Caco-2 (cell line): ENCODE measurements at regions not wholly inside any gene's neighbourhood (a gene's known extent, or its start where the extent isn't known, plus 50 kb on each side); places are given as distances from the start of the nearest gene placed in this dataset.

Experiments used
- BruUV-seq: library from RNA; stranded (reverse); fragments of 400-500 nt; replicated peaks from 2 replicates; lab custom pipeline; 2021; lab: Mats Ljungman, UMichigan
- CTCF ChIA-PET: fragments of 300-600 bp; sonication (Branson Sonifier 250); formaldehyde crosslinking; loops from one replicate; lab custom pipeline; 2022; ENCODE audit warnings: antibody characterized with exemption; lab: Charles Lee
- POLR2A ChIA-PET: fragments of 300-600 bp; sonication (Branson Sonifier 250); formaldehyde crosslinking; loops from one replicate; lab custom pipeline; 2022; ENCODE audit warnings: antibody characterized with exemption; lab: Charles Lee
- DNase-seq, 2 experiments: peaks; one replicate each; pipeline versions ENCODE4 v3.0.0 to v3.0.0-alpha.2; 2020 to 2022
- H3K27me3 ChIP-seq: replicated peaks from 2 replicates; pipeline ENCODE4 v1.6.0; 2011; ENCODE audit warnings: low read length; ENCODE audit not compliant: control insufficient read depth, insufficient read depth
- H3K36me3 ChIP-seq: 2 replicates; pipeline ENCODE4 v1.5.1; 2011; ENCODE audit warnings: low read length; ENCODE audit not compliant: control insufficient read depth, insufficient read depth
- H3K4me1 ChIP-seq: fragments of 250-450 bp; sonication (Bioruptor Pico); 2 replicates; pipeline ENCODE4 v1.5.1; 2020; ENCODE audit warnings: mild to moderate bottlenecking
- H3K4me3 ChIP-seq: 2 replicates; pipeline ENCODE4 v1.5.1; 2011; ENCODE audit warnings: low read depth, mild to moderate bottlenecking, control low read depth, low read length
- H3K9me3 ChIP-seq: fragments of 250-450 bp; sonication (Bioruptor Pico); 2 replicates; pipeline ENCODE4 v1.5.1; 2020; ENCODE audit warnings: mild to moderate bottlenecking, moderate library complexity
- H3K27ac Mint-ChIP-seq: one replicate; pipeline ENCODE4 v1.8.0; 2022; ENCODE audit warnings: mixed read lengths; ENCODE audit not compliant: unreplicated experiment
- H3K27me3 Mint-ChIP-seq: one replicate; pipeline ENCODE4 v1.8.0; 2022; ENCODE audit warnings: mixed read lengths; ENCODE audit not compliant: insufficient read depth, unreplicated experiment
- H3K36me3 Mint-ChIP-seq: one replicate; pipeline ENCODE4 v1.8.0; 2022; ENCODE audit warnings: mild to moderate bottlenecking, mixed read lengths; ENCODE audit not compliant: insufficient read depth, unreplicated experiment
- H3K4me1 Mint-ChIP-seq: one replicate; pipeline ENCODE4 v1.8.0; 2022; ENCODE audit warnings: low read depth, mixed read lengths; ENCODE audit not compliant: unreplicated experiment
- H3K4me3 Mint-ChIP-seq: one replicate; pipeline ENCODE4 v1.8.0; 2022; ENCODE audit warnings: mild to moderate bottlenecking, moderate library complexity, mixed read lengths; ENCODE audit not compliant: unreplicated experiment
- H3K9me3 Mint-ChIP-seq: one replicate; pipeline ENCODE4 v1.8.0; 2022; ENCODE audit warnings: mixed read lengths; ENCODE audit not compliant: unreplicated experiment
- intact Hi-C: fragments of 100-400 bp; cut with micrococcal nuclease; formaldehyde crosslinking; loops from one replicate; pipeline ENCODE4 v1.10.0; 2022; ENCODE audit not compliant: unreplicated experiment
- TF ChIP-seq, protein P1 (sequence below), 2 experiments: fragments of 200-600 bp in 1 of 2; IDR thresholded peaks; 1 replicate in 1 of 2; 2 replicates in 1 of 2; pipeline versions ENCODE4 v1.5.1 to v1.8.0; 2011 to 2022; ENCODE audit warnings: antibody characterized with exemption in 1 of 2, control low read depth in 1 of 2, inconsistent platforms in 1 of 2, low read depth in 1 of 2, low read length in 1 of 2, mild to moderate bottlenecking in 1 of 2, moderate library complexity in 1 of 2; ENCODE audit not compliant: insufficient read depth in 1 of 2, severe bottlenecking in 1 of 2, unreplicated experiment in 1 of 2

DNA sequence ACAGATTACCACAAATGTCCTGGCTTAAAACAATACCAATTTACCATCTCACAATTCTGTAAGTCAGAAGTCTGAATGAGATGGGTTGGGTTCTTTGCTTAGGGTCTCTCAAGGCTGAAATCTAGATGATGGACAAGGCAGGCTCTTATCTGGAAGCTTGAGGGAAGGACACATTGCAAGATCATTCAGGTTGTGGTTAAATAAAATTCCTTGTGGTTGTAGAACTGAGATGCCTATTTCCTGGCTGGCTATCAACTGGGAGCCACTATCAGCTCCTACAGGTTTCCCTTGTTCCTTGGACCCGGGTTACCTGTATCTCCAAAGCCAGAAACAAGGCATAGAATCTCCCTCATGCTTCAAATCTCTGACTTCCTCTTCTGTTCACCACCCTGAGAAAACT lies 148.4 kb downstream of the MDFIC start:
- BruUV-seq = no TSS peak
- no peak overlapping the region for H3K4me3 Mint-ChIP-seq
- Histone ChIP-seq H3K4me3 (no peak overlapping the region), H3K9me3 (no peaks in the 10 kb centered on the region; the same call in 1 of the 2 replicates), H3K4me1 (no peaks in the 10 kb centered on the region), H3K27me3 (no peaks in the 10 kb centered on the region), H3K36me3 (no peaks in the 10 kb centered on the region)
- no peaks in the 10 kb centered on the region for H3K4me1 Mint-ChIP-seq
- DNase-seq = no peak
- CTCF ChIA-PET = no interaction called here
- H3K36me3 Mint-ChIP-seq = no peaks in the 10 kb centered on the region
- no peaks in the 10 kb centered on the region for H3K27me3 Mint-ChIP-seq
- H3K27ac Mint-ChIP-seq = no peak overlapping the region
- intact Hi-C loops = no loop called here
- POLR2A ChIA-PET = no interaction called here
- no peaks in the 10 kb centered on the region for H3K9me3 Mint-ChIP-seq
- TF ChIP-seq, protein P1, sequence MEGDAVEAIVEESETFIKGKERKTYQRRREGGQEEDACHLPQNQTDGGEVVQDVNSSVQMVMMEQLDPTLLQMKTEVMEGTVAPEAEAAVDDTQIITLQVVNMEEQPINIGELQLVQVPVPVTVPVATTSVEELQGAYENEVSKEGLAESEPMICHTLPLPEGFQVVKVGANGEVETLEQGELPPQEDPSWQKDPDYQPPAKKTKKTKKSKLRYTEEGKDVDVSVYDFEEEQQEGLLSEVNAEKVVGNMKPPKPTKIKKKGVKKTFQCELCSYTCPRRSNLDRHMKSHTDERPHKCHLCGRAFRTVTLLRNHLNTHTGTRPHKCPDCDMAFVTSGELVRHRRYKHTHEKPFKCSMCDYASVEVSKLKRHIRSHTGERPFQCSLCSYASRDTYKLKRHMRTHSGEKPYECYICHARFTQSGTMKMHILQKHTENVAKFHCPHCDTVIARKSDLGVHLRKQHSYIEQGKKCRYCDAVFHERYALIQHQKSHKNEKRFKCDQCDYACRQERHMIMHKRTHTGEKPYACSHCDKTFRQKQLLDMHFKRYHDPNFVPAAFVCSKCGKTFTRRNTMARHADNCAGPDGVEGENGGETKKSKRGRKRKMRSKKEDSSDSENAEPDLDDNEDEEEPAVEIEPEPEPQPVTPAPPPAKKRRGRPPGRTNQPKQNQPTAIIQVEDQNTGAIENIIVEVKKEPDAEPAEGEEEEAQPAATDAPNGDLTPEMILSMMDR (IDR thresholded peaks at IDR 0.05; ENCODE audit: insufficient read depth in 1 of 2, low read depth in 1 of 2, low read length in 1 of 2, severe bottlenecking in 1 of 2, unreplicated experiment in 1 of 2) = no peak
